HG03108 (cell line): ENCODE measurements at regions not wholly inside any gene's neighbourhood (a gene's known extent, or its start where the extent isn't known, plus 50 kb on each side); places are given as distances from the start of the nearest gene placed in this dataset.
"Not testable (repeated sequence)": the region's sequence is repeated elsewhere in the genome, so short reads cannot be mapped to it uniquely, and the experiment has no call there.

Experiments used
- ATAC-seq: cut with Tn5 transposase; IDR thresholded peaks from one replicate; pipeline ENCODE4 v1.9.1; 2021; ENCODE audit warnings: moderate library complexity; ENCODE audit not compliant: unreplicated experiment

DNA sequence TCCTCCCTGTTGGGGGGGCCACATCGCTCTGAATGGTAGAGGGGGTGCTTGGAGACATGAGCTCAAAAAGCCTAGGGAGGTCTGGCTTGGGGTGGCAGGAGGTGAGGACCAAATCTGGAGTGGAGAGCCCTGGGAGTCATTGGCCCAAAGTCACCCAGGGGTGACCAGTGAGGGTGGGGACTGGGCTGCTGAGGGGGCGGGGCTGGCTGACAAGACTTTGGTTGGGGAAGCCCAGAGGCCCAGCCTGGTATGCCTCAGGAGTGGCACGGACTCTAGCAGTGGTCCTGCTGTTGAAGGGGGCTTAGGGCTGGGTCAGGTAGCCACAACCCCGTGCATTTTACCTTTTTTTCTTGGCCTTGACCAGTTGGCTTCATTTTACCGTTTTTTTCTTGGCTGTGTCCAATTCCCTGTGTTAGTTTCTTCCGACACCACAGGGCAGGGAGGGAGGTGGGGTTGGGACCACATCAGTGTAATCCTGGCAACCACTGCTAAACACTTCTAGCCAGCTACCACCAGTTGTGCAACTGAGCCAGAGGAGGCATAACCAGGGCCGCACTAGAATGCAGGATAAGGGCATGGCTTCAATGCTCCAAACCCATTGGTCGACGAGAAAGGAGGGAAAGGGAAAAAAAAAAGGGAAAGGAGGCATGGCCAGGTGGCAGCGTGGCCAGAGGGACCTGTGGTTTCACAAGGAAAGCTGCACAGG is 105.3 kb upstream of the C2CD4B start:
- ATAC-seq = no peak

DNA sequence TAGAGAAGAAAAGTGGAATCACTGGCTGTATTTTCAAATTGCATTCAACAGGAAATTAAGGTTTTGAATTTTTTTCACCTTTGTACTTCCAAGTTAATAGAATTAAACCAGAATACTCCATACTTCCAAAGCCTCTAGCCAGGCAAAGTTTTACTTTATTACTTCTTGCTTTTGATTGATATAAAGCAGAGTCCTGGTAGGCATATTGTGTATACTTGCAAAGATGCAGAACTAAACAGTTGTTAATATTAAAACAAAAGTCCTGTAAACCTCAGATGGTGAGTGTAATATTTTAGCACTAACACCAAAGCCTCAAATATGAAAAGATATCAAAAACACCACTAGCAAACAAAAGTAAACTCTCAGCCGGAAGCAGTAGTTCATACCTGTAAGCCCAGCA is 107.2 kb upstream of the C2CD4B start:
- ATAC-seq = no peak

DNA sequence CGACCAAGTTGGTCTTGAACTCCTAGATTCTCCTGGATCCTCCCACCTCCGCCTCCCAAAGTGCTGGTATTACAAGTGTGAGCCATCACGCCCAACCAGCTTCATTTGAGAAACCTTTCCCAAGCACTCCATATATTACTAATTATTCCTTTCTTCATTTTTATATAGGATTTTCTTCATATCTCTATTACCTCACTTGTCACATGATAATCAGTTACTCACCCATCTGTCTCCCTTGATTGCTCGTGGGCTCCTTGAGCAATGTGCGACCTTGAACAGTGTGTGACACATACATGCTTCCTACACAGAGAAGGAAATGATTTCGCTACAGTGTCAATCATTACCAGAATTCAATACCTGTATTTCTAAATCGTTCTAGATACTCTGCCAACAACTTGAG is 110.7 kb upstream of the C2CD4B start:
- no peak for ATAC-seq

DNA sequence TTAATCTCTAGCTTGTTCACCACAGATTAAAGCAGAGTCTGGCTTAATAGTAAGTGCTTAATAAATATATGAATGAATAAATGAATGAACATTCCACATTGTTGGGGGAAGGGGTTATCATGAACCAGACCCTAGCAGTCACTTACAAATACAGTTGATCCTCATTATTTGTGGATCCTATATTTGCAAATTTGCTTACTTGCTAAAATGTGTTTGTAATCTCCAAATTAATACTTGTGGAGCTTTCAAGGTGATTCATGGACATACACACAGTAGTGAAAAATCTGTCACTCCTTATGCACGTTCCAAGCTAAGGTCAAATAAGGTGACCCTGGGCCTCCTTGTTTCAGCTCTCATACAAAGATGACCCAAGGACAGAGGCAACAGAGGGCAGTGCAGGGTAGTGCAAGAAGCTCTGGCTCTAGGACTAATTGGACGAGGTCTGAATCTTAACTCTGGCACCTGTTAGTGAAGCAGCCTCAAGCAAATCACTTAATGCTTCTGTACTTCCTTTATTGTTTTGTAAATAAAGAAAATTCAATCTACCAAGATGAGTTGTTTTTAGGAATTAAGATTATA is 112.8 kb upstream of the C2CD4B start:
- ATAC-seq = no peak

DNA sequence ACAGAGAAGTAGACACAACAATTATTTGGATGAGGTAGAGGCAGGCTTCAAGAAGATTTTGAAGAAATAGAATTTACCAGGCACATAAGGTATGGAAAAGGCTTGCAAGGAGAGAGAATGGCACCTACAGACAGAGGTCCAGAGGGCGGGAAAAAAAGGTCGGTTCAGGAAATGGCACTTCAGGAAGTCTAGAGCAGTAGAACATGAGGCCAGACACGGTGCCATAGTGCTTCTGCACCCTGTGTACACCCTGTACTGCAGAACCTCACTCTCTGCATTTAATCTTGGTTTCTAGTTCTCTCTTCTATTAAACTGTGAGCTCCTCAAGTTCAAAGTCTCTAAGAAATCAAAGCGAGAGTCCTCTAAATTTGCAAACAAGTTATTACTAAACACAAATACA is 113.4 kb upstream of the C2CD4B start:
- no peak for ATAC-seq

DNA sequence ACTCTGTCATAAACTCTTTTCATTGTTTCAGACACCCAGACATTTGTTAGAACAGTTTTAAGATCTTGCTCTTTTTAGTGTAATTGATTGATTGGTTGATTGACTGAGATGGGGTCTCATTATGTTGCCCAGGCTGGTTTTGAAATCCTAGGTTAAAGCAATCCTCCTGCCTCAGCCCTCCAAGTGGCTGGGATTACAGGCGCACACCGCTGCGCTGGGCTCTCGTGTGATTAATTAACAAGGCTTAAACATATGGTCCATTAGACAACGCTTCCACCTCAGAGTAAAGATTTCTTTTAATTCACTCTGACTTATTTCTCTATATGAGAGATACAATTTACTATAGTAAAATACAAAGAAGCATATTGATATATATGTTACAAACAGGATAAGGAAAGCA is 114.0 kb upstream of the C2CD4B start:
- ATAC-seq = no peak

DNA sequence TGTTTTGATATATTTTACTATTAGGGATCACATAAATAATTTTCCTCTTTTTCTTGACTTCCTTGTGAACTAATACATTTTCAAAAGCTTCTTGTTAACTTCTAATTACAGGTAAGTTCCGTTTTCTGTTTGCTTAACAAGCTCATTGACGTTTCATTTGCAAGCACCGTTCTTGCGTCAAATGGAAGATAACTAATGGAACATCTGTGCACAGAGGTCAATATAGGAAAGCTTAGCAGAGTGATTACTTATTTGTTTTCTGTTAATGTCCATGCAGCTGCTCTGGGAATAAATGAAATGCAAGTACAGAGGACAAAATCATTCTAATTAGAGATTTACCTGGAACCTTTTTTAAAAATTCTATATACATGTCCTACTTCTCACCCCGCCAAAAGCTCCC is 115.5 kb upstream of the C2CD4B start:
- ATAC-seq = no peak

DNA sequence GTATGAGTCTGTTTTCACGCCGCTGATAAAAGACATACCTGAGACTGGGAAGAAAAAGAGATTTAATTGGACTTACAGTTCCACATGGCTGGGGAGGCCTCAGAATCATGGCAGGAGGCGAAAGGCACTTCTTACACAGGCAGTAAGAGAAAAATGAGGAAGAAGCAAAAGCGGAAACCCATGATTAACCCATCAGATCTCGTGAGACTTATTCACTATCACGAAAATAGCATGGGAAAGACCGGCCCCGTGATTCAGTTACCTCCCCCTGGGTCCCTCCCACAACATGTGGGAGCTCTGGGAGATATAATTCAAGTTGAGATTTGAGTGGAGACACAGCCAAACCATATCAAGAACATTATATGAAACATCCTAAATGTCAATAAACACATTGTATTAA is 116.7 kb upstream of the C2CD4B start:
- ATAC-seq = not testable (repeated sequence)

DNA sequence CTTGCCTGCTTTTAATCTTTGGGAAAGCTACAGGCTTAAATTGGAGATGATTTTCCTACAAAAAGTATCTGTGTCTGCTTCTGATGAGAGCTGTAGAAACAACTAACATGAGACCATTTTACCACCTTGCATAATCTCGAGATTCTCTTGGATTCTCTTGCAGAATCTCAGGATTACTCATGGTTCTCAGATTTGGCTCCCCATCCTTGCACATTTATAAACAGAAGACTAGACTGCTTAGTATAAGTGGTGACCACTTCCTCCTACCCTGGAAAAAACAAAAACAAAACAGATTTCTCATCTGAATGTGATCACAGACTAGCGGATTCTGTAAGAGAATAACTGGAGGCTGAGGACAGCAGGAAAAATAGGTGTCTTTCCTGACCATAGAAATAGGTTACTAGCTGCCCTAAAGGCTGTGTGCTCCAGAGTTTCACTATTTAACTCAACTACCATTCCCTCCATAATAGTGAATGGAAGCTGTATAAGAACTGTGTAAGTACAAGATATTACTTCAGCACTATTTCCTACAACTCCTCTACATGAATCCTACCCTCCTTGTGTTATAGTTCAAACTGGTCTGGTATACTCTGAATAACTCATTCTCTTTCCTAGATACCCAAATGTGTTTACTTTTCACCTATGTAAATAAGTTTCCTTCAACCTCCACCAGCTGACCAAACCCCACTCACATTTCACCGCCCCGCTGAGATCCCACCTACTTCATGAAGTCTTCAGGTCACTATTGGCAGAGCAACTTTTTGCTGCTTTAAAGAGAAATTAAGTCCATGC is 122.2 kb upstream of the C2CD4B start:
- ATAC-seq = no peak

DNA sequence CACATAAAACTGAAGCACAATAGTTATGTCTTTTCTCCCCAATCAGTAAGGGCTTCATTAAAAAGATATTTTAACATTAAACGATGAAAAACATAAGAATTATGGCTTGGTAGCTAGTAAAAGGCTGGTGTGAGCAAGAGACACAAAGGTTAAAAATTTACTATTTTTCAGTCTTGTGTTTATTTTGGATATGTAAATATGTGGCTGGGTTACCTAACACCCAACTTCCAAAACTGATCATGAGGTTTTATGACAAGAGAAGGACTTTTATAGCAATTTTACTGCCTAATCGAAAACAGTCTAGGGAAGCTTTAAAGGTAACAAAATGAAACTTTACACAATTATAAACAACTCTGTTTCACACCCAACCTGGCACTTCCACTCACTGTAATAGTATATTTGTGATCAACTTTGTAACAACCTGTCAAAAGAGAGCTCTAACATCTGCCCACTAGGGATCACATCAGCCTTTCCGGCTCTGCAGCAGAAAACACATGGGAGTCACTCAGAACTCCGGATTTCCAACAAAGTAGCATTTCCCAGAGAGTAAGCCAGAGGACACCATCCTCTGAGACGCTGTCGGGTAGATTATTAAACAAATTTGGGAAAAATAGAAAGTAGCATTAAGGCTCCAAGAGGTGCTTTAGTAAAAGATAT is 123.4 kb upstream of the C2CD4B start:
- no peak for ATAC-seq

DNA sequence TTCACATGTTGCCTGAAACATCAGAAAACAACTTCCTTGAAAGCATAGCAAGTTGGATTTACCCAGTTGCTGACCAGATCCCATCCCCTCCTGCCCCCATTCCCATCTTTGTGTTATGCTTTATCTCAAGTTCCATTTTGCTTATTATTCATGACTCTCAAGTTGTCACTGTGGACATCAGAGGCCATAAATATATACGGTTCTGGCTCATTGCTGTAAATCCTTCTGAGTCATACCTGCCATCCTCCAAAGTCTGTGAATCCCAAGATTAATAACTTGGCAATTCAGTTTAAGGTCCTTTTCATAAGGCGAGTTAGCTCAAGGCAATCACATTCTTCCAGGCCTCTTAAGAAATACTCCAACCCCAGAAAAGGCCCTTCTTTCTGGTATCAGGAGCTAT is 126.2 kb upstream of the C2CD4B start:
- ATAC-seq = no peak

DNA sequence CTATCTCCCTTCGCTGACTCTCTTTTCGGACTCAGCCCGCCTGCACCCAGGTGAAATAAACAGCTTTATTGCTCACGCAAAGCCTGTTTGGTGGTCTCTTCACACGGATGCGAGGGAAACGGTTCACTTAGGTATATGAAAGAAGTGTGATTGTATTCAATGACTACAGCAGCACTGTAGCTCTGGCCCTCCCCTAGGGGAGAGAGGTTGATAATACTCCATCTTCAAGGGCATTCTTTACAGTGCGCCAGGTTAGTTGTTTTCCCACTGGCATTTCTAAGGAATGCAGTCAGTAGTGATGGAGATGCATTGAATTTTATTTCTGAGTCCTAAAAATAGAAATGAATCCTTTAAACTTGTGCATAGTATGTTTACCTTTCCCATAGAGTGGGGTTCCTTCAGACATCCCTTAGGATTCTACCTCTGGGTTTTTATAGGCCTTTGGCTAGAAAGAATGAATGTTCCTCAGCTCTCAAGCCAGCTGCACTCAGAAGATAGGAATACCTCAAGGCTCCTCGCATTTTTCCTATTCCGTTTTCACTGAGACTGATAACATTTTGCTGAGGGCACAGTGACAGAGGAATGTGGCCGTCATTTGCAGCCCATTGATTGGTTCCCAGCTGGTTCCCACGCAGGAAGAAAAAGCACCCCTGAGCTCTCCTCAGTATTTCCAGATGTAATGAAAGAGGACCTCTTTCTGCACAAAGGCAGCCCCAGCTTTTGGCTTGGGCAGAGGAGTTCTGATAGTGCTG is 131.8 kb upstream of the C2CD4B start:
- no peak for ATAC-seq

DNA sequence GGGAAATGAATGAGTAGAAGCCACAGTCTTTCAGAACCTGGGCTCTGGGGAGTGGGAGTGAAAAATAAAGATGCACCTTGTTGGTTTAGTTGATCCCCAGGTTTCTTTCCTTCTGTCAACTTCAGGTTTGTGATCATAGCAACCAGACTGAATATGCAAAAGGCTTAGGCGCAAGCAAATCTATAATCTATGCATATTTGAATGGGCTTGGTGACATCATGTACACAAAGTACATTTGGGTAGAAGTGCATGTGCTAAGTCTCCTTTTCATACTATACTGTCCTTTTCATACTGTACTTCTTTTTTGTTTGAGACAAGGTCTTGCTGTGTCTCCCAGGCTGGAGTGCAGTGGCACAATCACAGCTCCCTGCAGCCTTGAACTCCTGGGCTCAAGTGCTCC is 132.4 kb upstream of the C2CD4B start:
- ATAC-seq = no peak

DNA sequence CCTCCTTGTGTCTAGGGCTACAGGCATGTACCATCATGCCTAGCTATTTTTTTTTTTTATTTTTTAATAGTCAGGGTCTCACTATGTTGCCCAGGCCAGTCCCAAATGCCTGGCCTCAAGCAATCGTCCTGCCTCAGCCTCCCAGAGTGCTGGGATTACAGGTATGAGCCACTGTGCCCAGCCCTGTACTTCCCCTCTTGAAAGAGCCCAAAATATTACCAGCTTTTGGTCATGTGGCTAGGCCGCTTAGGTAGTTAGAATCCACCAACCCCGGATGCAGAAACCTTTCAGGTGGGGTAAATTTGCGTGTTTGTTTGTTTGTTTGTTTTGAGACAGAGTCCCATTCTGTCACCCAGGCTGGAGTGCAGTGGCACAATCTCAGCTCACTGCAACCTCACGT is 132.8 kb upstream of the C2CD4B start:
- no peak for ATAC-seq

DNA sequence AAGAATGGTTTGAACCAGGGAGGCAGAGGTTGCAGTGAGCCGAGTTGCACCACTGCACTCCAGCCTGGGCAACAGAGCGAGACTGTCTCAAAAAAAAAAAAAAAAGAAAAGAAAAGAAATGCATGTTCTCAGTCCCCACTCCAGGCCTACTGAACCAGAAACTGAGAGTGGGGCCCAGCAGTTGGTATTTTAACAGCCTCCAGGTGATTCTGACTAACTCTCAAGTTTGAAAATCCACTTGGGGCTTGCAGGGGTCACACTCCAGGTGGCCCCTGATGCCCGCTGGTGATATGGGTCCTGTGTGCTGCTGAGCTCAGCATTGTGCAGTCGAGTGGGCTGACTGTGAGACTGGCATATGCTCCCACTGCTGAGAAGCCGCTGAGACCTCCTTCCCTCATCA is 133.7 kb upstream of the C2CD4B start:
- no peak for ATAC-seq

DNA sequence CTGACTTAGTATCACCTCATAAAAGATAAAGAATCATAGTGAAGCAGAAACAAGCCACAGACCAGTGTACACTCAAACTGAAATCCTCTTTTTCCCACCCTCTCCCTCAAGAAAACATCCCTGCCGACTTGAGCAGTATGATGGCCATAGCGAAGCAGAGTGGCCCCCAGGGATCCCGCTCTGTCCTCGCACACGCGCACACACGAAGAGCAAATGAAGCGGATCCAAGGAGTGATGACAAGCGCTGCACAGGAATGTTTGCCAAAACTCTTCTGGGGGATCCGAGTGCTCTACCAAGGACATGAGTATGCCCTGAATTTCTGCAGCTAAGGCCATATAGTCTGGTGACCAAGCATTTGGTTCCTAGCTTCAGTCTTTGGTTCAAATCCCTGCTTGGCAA is 134.5 kb upstream of the C2CD4B start:
- no peak for ATAC-seq

DNA sequence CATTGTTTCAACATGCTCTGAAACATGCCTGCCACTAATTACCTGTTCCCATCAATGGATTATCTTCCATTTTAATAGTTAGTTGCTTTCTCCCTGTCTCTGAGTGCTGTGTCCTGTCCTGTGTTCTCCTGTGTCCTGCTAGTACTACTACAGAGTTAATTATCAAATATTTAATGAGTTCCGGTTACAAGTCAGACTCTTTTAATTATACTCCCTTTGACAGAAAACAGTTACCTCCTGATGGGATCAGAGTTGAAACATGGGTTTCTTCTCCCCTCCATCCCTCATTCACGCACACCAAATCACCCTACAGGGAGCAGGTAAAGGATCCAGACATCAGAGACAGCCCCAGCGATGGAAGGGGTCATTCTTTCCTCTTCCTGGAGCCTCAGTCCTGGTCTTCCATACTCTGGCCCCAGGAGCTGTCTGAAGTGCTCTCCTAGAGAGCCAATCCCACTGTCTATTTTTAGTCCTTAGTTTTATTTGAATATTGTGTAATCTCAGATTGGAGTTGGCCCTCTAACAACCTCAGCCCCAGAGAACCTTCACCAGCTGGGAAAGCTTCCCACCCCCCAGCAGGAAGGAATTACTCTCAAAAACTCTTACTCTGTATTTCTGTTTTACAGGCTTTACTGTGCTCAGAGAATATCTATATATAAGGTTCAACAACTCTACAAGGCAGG is 137.0 kb upstream of the C2CD4B start:
- ATAC-seq = no peak

DNA sequence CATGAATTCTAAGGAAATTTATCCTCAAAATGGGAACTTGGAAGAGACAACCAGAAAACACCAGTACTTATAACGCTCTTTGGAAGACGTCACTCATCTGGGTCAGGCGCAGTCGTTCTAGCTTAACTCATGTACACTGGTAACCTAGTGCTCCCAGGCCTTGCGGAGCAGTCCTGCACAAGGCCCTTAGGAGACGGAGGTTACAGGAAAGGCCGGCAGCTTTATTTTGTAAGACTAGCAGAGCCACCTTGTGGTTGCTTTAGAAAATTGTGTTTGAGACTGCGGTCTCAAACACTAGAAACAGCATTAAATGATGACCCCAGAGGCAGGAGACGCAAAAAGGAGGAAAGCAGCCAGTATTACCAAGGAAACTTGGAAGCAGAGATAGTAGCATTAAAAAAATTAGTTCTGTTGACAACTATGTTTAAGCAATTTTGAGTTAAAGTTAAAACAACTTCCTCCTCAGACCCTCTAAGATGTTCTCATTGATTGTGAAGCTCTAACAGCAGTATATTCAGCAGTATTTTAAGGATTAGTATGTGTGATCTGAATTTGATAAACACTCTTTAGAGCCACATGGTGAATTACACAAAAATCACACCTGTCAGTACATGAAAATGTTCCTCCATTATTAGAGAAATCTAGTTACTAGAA is 141.9 kb upstream of the C2CD4B start:
- no peak for ATAC-seq

DNA sequence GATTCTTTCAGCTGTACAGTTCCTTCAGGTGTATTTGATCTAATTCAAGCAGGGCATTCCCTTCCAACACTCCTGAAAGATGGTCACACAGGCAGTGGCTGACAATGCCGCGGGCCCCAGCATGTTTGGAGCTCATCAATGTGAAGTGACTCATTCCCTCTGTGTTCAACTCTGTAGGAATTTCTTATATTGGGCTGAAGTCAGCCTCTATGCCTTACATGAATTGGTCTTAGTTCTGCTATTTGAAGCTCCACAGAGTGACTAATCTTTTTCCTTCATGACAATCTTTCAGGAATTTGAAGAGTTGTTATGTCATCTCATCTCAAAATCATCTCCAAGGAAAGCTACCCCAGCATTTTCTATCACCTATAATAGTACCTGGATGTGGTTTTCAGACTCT is 142.5 kb upstream of the C2CD4B start:
- ATAC-seq = no peak
